ENCODE measurements at regions not wholly inside any gene's neighbourhood (a gene's known extent, or its start where the extent isn't known, plus 50 kb on each side); places are given as distances from the start of the nearest gene placed in this dataset.

- no peaks in the 10 kb centered on the region for H3K9me3 Mint-ChIP-seq
- H3K4me3 Mint-ChIP-seq: no peak overlapping the region
- H3K36me3 Mint-ChIP-seq (ENCODE audit: low read depth): no peaks in the 10 kb centered on the region
- ATAC-seq (ENCODE audit: low read depth) (no peak), DNase-seq (no peak)
- CTCF ChIA-PET: no interaction called here
- POLR2A ChIA-PET: no interaction called here
- intact Hi-C loops (cut with micrococcal nuclease): no loop called here
- H3K27ac Mint-ChIP-seq: no peak overlapping the region
- no peak for TF ChIP-seq CTCF (IDR thresholded peaks at IDR 0.05)
- peaks cover 4% of the 10 kb centered on the region for H3K27me3 Mint-ChIP-seq
- no peaks in the 10 kb centered on the region for H3K4me1 Mint-ChIP-seq
These were observed 101.4 kb upstream of the SMIM23 start for GRCh38 chr5:171684169-171684568.

GRCh38 chr5:171688696-171689495, 96.7 kb upstream of the SMIM23 start:
- no peak overlapping the region for H3K4me3 Mint-ChIP-seq
- no peaks in the 10 kb centered on the region for H3K9me3 Mint-ChIP-seq
- ChIA-PET CTCF (no interaction called here), POLR2A (no interaction called here)
- DNase-seq (no peak), ATAC-seq (ENCODE audit: low read depth) (no peak)
- H3K4me1 Mint-ChIP-seq: no peaks in the 10 kb centered on the region
- TF ChIP-seq CTCF (IDR thresholded peaks at IDR 0.05): no peak
- peaks cover 2% of the 10 kb centered on the region for H3K27me3 Mint-ChIP-seq
- intact Hi-C loops (cut with micrococcal nuclease): no loop called here
- H3K36me3 Mint-ChIP-seq (ENCODE audit: low read depth): no peaks in the 10 kb centered on the region
- no peak overlapping the region for H3K27ac Mint-ChIP-seq

GRCh38 chr5:171689853-171690417, 95.7 kb upstream of the SMIM23 start:
- intact Hi-C loops (cut with micrococcal nuclease): no loop called here
- DNase-seq: no peak
- TF ChIP-seq CTCF (IDR thresholded peaks at IDR 0.05): no peak
- no peak for ATAC-seq (ENCODE audit: low read depth)
- POLR2A ChIA-PET: no interaction called here
- Mint-ChIP-seq H3K27ac (no peak overlapping the region), H3K27me3 (peaks cover 2% of the 10 kb centered on the region), H3K9me3 (no peaks in the 10 kb centered on the region), H3K4me1 (no peaks in the 10 kb centered on the region), H3K36me3 (ENCODE audit: low read depth) (no peaks in the 10 kb centered on the region), H3K4me3 (no peak overlapping the region)
- CTCF ChIA-PET: no interaction called here

- H3K27ac Mint-ChIP-seq: no peak overlapping the region
- H3K36me3 Mint-ChIP-seq (ENCODE audit: low read depth): no peaks in the 10 kb centered on the region
- no peaks in the 10 kb centered on the region for H3K4me1 Mint-ChIP-seq
- POLR2A ChIA-PET: no interaction called here
- no peaks in the 10 kb centered on the region for H3K9me3 Mint-ChIP-seq
- no peaks in the 10 kb centered on the region for H3K27me3 Mint-ChIP-seq
- no peak for ATAC-seq (ENCODE audit: low read depth)
- CTCF ChIA-PET: no interaction called here
- TF ChIP-seq CTCF (IDR thresholded peaks at IDR 0.05): no peak
- intact Hi-C loops (cut with micrococcal nuclease): no loop called here
- no peak overlapping the region for H3K4me3 Mint-ChIP-seq
- no peak for DNase-seq
These were observed 93.5 kb upstream of the SMIM23 start for GRCh38 chr5:171692107-171692506.

GRCh38 chr5:171692936-171693335, 92.7 kb upstream of the SMIM23 start:
- no peak overlapping the region for H3K4me3 Mint-ChIP-seq
- no peaks in the 10 kb centered on the region for H3K36me3 Mint-ChIP-seq (ENCODE audit: low read depth)
- H3K9me3 Mint-ChIP-seq: no peaks in the 10 kb centered on the region
- no peak for TF ChIP-seq CTCF (IDR thresholded peaks at IDR 0.05)
- H3K4me1 Mint-ChIP-seq: no peaks in the 10 kb centered on the region
- intact Hi-C loops (cut with micrococcal nuclease): no loop called here
- CTCF ChIA-PET: no interaction called here
- no peak overlapping the region for H3K27ac Mint-ChIP-seq
- H3K27me3 Mint-ChIP-seq: no peaks in the 10 kb centered on the region
- DNase-seq (no peak), ATAC-seq (ENCODE audit: low read depth) (no peak)
- POLR2A ChIA-PET: no interaction called here

All from activated B cell treated with CpG ODN at 0.5 μM for 24 hours (primary cell).